ENCODE measurements at regions not wholly inside any gene's neighbourhood (a gene's known extent, or its start where the extent isn't known, plus 50 kb on each side); places are given as distances from the start of the nearest gene placed in this dataset.

- TF ChIP-seq, protein P1, sequence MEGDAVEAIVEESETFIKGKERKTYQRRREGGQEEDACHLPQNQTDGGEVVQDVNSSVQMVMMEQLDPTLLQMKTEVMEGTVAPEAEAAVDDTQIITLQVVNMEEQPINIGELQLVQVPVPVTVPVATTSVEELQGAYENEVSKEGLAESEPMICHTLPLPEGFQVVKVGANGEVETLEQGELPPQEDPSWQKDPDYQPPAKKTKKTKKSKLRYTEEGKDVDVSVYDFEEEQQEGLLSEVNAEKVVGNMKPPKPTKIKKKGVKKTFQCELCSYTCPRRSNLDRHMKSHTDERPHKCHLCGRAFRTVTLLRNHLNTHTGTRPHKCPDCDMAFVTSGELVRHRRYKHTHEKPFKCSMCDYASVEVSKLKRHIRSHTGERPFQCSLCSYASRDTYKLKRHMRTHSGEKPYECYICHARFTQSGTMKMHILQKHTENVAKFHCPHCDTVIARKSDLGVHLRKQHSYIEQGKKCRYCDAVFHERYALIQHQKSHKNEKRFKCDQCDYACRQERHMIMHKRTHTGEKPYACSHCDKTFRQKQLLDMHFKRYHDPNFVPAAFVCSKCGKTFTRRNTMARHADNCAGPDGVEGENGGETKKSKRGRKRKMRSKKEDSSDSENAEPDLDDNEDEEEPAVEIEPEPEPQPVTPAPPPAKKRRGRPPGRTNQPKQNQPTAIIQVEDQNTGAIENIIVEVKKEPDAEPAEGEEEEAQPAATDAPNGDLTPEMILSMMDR (optimal IDR thresholded peaks at IDR 0.05 in 1 of 3, IDR thresholded peaks at IDR 0.05 in 1 of 3, conservative IDR thresholded peaks at IDR 0.05 in 1 of 3; ENCODE audit: extremely low read depth in 1 of 3, insufficient read depth in 2 of 3, low read length in 3 of 3), result no peak
- no peak for TF ChIP-seq EZH2 (IDR thresholded peaks at IDR 0.05; ENCODE audit: low read length)
Observed at GRCh38 chr11:129268371-129268770, 76.2 kb upstream of the ARHGAP32 start.
